Heart left ventricle (tissue), 13 donors: ENCODE measurements at regions not wholly inside any gene's neighbourhood (a gene's known extent, or its start where the extent isn't known, plus 50 kb on each side); places are given as distances from the start of the nearest gene placed in this dataset.

Source experiments
- CTCF ChIP-seq, 12 donors: fragments of 200-600 bp; sonication (generic) in 4 of 12; IDR thresholded peaks; one replicate each; pipeline versions ENCODE4 v1.5.0 to v1.8.0; 2018 to 2022; ENCODE audit warnings: antibody characterized with exemption in 12 of 12, mild to moderate bottlenecking in 5 of 12
- POLR2A ChIP-seq, 2 donors: fragments of 450-650 bp; IDR thresholded peaks; one replicate each; pipeline ENCODE4 v1.6.1; 2017; ENCODE audit warnings: antibody characterized with exemption in 2 of 2, mild to moderate bottlenecking in 2 of 2, moderate library complexity in 2 of 2
- donor health status: ischemic (EF 13 %, LVEDD 7.1; RV severe dilation, severe dysfunction).
- donor health status: DM: no; HTN: yes; CAD: no.
- donor health status: DM: no; HTN: no; CAD: no.
- donor health status: ischemic (EF 25% LVEDD 6.9; RV normal size, moderate dysfunction).
- donor health status: ischemic (EF 25% LVEDD 5.7; RV mildly dilated, moderate dysfunction).
- donor health status: ischemic (EF 35%, LVEDD 5.7; RV mildly dilated, moderate dysfunction).
- donor health status: nonischemic (EF 11% LVEDD 7.7; RV severe dilation, severe dysfunction).
- donor health status: DM: yes; HTN: yes; CAD: no.
- donor health status: PGD.
- donor health status: ischemic (EF 29% LVEDD 5.4; RV normal size, mild dysfunction).
- donor health status: nonischemic (EF 23%, LVEDD 6.1; RV moderate dilation, normal function).

GRCh38 chr2:53231908-53232307 is 535.7 kb upstream of the CHAC2 start:
- TF ChIP-seq POLR2A (IDR thresholded peaks at IDR 0.05), result no peak
- TF ChIP-seq CTCF (IDR thresholded peaks at IDR 0.05), result no peak
